ENCODE measurements at regions not wholly inside any gene's neighbourhood (a gene's known extent, or its start where the extent isn't known, plus 50 kb on each side); places are given as distances from the start of the nearest gene placed in this dataset.

DNA sequence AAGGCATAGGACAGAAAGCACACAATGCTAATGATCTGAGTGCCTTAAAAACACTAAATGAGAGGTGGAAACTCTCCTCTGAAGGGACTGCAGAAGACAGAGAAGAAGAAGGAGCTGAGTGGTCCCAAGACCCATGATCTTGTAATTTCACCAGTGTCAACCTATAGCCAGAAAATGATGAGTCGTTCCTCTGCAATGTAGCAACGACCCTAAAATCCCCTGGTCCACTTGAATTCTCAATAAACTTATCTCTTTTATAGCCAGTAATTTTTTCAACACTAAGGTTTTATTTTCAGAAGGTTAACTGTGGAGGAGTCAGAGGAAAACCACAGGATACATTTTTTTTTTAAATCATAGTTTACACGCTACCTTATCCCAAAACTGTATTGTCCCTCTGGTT is 490.6 kb upstream of the MARCKS start (continued):
- TF ChIP-seq, protein P1, sequence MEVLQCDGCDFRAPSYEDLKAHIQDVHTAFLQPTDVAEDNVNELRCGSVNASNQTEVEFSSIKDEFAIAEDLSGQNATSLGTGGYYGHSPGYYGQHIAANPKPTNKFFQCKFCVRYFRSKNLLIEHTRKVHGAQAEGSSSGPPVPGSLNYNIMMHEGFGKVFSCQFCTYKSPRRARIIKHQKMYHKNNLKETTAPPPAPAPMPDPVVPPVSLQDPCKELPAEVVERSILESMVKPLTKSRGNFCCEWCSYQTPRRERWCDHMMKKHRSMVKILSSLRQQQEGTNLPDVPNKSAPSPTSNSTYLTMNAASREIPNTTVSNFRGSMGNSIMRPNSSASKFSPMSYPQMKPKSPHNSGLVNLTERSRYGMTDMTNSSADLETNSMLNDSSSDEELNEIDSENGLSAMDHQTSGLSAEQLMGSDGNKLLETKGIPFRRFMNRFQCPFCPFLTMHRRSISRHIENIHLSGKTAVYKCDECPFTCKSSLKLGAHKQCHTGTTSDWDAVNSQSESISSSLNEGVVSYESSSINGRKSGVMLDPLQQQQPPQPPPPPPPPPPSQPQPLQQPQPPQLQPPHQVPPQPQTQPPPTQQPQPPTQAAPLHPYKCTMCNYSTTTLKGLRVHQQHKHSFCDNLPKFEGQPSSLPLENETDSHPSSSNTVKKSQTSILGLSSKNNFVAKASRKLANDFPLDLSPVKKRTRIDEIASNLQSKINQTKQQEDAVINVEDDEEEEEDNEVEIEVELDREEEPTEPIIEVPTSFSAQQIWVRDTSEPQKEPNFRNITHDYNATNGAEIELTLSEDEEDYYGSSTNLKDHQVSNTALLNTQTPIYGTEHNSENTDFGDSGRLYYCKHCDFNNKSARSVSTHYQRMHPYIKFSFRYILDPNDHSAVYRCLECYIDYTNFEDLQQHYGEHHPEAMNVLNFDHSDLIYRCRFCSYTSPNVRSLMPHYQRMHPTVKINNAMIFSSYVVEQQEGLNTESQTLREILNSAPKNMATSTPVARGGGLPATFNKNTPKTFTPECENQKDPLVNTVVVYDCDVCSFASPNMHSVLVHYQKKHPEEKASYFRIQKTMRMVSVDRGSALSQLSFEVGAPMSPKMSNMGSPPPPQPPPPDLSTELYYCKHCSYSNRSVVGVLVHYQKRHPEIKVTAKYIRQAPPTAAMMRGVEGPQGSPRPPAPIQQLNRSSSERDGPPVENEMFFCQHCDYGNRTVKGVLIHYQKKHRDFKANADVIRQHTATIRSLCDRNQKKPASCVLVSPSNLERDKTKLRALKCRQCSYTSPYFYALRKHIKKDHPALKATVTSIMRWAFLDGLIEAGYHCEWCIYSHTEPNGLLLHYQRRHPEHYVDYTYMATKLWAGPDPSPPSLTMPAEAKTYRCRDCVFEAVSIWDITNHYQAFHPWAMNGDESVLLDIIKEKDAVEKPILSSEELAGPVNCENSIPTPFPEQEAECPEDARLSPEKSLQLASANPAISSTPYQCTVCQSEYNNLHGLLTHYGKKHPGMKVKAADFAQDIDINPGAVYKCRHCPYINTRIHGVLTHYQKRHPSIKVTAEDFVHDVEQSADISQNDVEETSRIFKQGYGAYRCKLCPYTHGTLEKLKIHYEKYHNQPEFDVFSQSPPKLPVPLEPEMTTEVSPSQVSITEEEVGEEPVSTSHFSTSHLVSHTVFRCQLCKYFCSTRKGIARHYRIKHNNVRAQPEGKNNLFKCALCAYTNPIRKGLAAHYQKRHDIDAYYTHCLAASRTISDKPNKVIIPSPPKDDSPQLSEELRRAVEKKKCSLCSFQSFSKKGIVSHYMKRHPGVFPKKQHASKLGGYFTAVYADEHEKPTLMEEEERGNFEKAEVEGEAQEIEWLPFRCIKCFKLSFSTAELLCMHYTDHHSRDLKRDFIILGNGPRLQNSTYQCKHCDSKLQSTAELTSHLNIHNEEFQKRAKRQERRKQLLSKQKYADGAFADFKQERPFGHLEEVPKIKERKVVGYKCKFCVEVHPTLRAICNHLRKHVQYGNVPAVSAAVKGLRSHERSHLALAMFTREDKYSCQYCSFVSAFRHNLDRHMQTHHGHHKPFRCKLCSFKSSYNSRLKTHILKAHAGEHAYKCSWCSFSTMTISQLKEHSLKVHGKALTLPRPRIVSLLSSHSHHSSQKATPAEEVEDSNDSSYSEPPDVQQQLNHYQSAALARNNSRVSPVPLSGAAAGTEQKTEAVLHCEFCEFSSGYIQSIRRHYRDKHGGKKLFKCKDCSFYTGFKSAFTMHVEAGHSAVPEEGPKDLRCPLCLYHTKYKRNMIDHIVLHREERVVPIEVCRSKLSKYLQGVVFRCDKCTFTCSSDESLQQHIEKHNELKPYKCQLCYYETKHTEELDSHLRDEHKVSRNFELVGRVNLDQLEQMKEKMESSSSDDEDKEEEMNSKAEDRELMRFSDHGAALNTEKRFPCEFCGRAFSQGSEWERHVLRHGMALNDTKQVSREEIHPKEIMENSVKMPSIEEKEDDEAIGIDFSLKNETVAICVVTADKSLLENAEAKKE (CRISPR knock-in tag; IDR thresholded peaks at IDR 0.05) = no peak

DNA sequence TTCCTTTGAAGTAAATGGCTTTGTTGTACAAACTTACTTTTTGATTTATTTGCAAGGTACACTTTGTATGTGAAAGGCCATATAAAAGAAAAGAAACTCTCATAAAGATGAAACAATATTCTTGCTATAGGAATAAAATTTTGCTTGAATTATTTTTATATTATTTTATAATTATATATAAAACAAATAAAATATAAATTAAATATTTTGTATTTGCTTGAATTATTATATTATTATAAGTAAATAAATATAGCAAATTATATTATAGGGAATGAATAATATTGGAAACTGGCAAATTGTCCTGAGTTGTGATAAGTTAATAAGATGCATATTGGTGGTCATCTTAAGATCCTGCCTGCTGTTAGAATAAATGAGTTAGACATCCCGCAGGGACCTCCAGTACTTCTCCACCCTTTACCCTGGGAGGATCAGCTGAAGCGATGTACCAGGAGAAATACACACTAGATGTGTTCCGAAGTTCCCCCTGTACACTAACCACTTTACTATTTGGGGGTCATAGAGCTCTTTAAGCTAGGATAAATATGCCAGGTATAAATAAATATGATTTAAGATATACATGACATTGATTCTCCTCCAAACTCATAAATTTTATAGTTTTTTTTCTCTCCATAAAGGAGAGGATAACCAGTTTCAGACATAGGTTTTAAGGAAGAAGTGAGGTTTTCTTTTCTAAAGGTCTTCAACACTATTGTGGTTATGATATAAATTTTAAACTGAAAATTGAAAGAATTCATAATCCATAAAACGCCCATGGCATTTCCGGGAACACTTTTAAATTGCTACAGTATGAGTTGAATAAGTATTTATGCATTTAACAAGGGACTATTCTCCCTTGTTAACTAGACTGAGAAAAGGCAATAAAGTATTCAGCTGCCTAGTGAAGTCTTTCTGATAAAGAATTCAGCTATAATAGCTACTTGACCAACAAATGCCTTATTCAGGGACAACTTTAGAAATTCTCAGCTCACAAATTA is 486.3 kb upstream of the MARCKS start:
- Mint-ChIP-seq H3K4me3 (no peak overlapping the region), H3K27me3 (ENCODE audit: insufficient read depth, low read depth, poor library complexity) (no peaks in the 10 kb centered on the region), H3K9me3 (no peaks in the 10 kb centered on the region), H3K4me1 (no peaks in the 10 kb centered on the region; the same call in 2 of the 3 replicates), H3K27ac (no peak overlapping the region), H3K36me3 (ENCODE audit: low read depth) (no peaks in the 10 kb centered on the region)
- Histone ChIP-seq H3K36me3 (ENCODE audit: insufficient read depth) (no peaks in the 10 kb centered on the region; the same call in 1 of the 2 replicates), H3K79me2 (replicated peaks; ENCODE audit: insufficient read depth) (no peaks in the 10 kb centered on the region), H3K4me1 (ENCODE audit: insufficient read depth) (no peaks in the 10 kb centered on the region), H2AFZ (no peak overlapping the region), H3F3A (replicated peaks; ENCODE audit: low read depth) (no peaks in the 10 kb centered on the region), H3K27me3 (ENCODE audit: insufficient read depth) (no peaks in the 10 kb centered on the region), H3K4me3 (no peak overlapping the region), H4K20me1 (replicated peaks; ENCODE audit: insufficient read depth) (no peaks in the 10 kb centered on the region), H3K27ac (ENCODE audit: low read depth) (no peak overlapping the region), H3K4me2 (no peak overlapping the region), H3K9me2 (ENCODE audit: insufficient read depth) (no peaks in the 10 kb centered on the region)
- DNase-seq (ENCODE audit: low spot score) (no peak), ATAC-seq (no peak)
- TF ChIP-seq STAT1 (IDR thresholded peaks at IDR 0.05; ENCODE audit: unreplicated experiment) (no peak), EZH2phosphoT487 (IDR thresholded peaks at IDR 0.05; ENCODE audit: unreplicated experiment) (no peak), NANOG (IDR thresholded peaks at IDR 0.05; ENCODE audit: borderline replicate concordance) (no peak), POLR2AphosphoS5 (IDR thresholded peaks at IDR 0.05; ENCODE audit: low read depth) (no peak), ZNF331 (CRISPR knock-in tag; IDR thresholded peaks at IDR 0.05; ENCODE audit: low read depth) (no peak), ZNF114 (CRISPR knock-in tag; IDR thresholded peaks at IDR 0.05) (no peak), EZH2 (IDR thresholded peaks at IDR 0.05; ENCODE audit: low read depth, unreplicated experiment) (no peak), CREB1 (CRISPR knock-in tag; IDR thresholded peaks at IDR 0.05; ENCODE audit: low read depth) (no peak)
- TF ChIP-seq, protein P2, sequence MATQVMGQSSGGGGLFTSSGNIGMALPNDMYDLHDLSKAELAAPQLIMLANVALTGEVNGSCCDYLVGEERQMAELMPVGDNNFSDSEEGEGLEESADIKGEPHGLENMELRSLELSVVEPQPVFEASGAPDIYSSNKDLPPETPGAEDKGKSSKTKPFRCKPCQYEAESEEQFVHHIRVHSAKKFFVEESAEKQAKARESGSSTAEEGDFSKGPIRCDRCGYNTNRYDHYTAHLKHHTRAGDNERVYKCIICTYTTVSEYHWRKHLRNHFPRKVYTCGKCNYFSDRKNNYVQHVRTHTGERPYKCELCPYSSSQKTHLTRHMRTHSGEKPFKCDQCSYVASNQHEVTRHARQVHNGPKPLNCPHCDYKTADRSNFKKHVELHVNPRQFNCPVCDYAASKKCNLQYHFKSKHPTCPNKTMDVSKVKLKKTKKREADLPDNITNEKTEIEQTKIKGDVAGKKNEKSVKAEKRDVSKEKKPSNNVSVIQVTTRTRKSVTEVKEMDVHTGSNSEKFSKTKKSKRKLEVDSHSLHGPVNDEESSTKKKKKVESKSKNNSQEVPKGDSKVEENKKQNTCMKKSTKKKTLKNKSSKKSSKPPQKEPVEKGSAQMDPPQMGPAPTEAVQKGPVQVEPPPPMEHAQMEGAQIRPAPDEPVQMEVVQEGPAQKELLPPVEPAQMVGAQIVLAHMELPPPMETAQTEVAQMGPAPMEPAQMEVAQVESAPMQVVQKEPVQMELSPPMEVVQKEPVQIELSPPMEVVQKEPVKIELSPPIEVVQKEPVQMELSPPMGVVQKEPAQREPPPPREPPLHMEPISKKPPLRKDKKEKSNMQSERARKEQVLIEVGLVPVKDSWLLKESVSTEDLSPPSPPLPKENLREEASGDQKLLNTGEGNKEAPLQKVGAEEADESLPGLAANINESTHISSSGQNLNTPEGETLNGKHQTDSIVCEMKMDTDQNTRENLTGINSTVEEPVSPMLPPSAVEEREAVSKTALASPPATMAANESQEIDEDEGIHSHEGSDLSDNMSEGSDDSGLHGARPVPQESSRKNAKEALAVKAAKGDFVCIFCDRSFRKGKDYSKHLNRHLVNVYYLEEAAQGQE (IDR thresholded peaks at IDR 0.05; ENCODE audit: unreplicated experiment) = no peak
